Activated naive CD4-positive, alpha-beta T cell treated with anti-CD3 and anti-CD28 coated beads, Interleukin-2, amount 10 ng/mL, durations not matched to agents 7 days and 5 days (primary cell): ENCODE measurements at regions not wholly inside any gene's neighbourhood (a gene's known extent, or its start where the extent isn't known, plus 50 kb on each side); places are given as distances from the start of the nearest gene placed in this dataset.

Experiments used
- CTCF ChIA-PET: fragments of 350-600 bp; sonication (Branson Sonifier 250); formaldehyde crosslinking; loops from one replicate; lab custom pipeline; 2021; ENCODE audit warnings: antibody characterized with exemption; lab: Charles Lee
- DNase-seq: peaks from one replicate; pipeline ENCODE4 v3.0.0-alpha.2; 2020
- H3K27ac Mint-ChIP-seq: one replicate; pipeline ENCODE4 v1.8.0; 2021; ENCODE audit warnings: mild to moderate bottlenecking, moderate library complexity, mixed read lengths
- H3K27me3 Mint-ChIP-seq: one replicate; pipeline ENCODE4 v1.8.0; 2021; ENCODE audit warnings: mild to moderate bottlenecking, mixed read lengths
- H3K36me3 Mint-ChIP-seq: one replicate; pipeline ENCODE4 v1.8.0; 2021; ENCODE audit warnings: mixed read lengths
- H3K4me1 Mint-ChIP-seq: one replicate; pipeline ENCODE4 v1.8.0; 2021; ENCODE audit warnings: mixed read lengths
- H3K4me3 Mint-ChIP-seq: one replicate; pipeline ENCODE4 v1.8.0; 2021; ENCODE audit warnings: mild to moderate bottlenecking, moderate library complexity, mixed read lengths
- H3K9me3 Mint-ChIP-seq: one replicate; pipeline ENCODE4 v1.8.0; 2021; ENCODE audit warnings: mixed read lengths

GRCh38 chr16:86042996-86043725 is 144.2 kb downstream of the IRF8 start:
- H3K4me3 Mint-ChIP-seq: no peak overlapping the region
- no peaks in the 10 kb centered on the region for H3K9me3 Mint-ChIP-seq
- H3K27me3 Mint-ChIP-seq: peaks cover 62% of the 10 kb centered on the region

GRCh38 chr16:86044241-86044671 is 145.3 kb downstream of the IRF8 start:
- Mint-ChIP-seq H3K9me3 (no peaks in the 10 kb centered on the region), H3K27ac (no peak overlapping the region), H3K36me3 (no peaks in the 10 kb centered on the region), H3K4me3 (no peak overlapping the region), H3K27me3 (peaks cover 73% of the 10 kb centered on the region), H3K4me1 (peaks cover 13% of the 10 kb centered on the region)
- peak; percentile 54 for DNase-seq
- CTCF ChIA-PET: interaction anchor here (0.8 to 2.3 kb wide), 7 partner anchors 9 to 474 kb away, joined by 3 to 5 read pairs (median 3); no protein-coding TSS in a partner anchor

More at GRCh38 chr16:86042996-86043725, 144.2 kb downstream of the IRF8 start:
- CTCF ChIA-PET: interaction anchor here (1.1 to 2.3 kb wide), 6 partner anchors 8 to 475 kb away, joined by 3 to 5 read pairs (median 4); no protein-coding TSS in a partner anchor
- DNase-seq: no peak
- Mint-ChIP-seq H3K27ac (no peak overlapping the region), H3K4me1 (peaks cover 13% of the 10 kb centered on the region), H3K36me3 (no peaks in the 10 kb centered on the region)

- H3K4me1 Mint-ChIP-seq: peaks cover 13% of the 10 kb centered on the region
- H3K9me3 Mint-ChIP-seq: no peaks in the 10 kb centered on the region
- H3K36me3 Mint-ChIP-seq: no peaks in the 10 kb centered on the region
- H3K27me3 Mint-ChIP-seq: peaks cover 73% of the 10 kb centered on the region
- no peak overlapping the region for H3K27ac Mint-ChIP-seq
- H3K4me3 Mint-ChIP-seq: no peak overlapping the region
- peak; percentile 65 for DNase-seq
- CTCF ChIA-PET: interaction anchor here (0.8 to 2.3 kb wide), 8 partner anchors 13 to 476 kb away, joined by 3 to 7 read pairs (median 4); no protein-coding TSS in a partner anchor
These were observed 146.1 kb downstream of the IRF8 start for GRCh38 chr16:86044881-86045590.

- peaks cover 13% of the 10 kb centered on the region for H3K4me1 Mint-ChIP-seq
- no peak overlapping the region for H3K27ac Mint-ChIP-seq
- H3K9me3 Mint-ChIP-seq: no peaks in the 10 kb centered on the region
- H3K4me3 Mint-ChIP-seq: no peak overlapping the region
- H3K27me3 Mint-ChIP-seq: peaks cover 67% of the 10 kb centered on the region
- no peaks in the 10 kb centered on the region for H3K36me3 Mint-ChIP-seq
- DNase-seq: no peak
- CTCF ChIA-PET: interaction anchor here (1.2 to 1.9 kb wide), 3 partner anchors 33 to 475 kb away, joined by 3 to 7 read pairs (median 4); no protein-coding TSS in a partner anchor
These were observed 146.6 kb downstream of the IRF8 start for GRCh38 chr16:86045591-86045971.

- H3K27ac Mint-ChIP-seq: no peak overlapping the region
- H3K9me3 Mint-ChIP-seq: no peaks in the 10 kb centered on the region
- H3K36me3 Mint-ChIP-seq: no peaks in the 10 kb centered on the region
- H3K4me1 Mint-ChIP-seq: peaks cover 13% of the 10 kb centered on the region
- no peak overlapping the region for H3K4me3 Mint-ChIP-seq
- CTCF ChIA-PET: interaction anchor here (1.3 to 1.9 kb wide), 2 partner anchors 33 to 225 kb away, joined by 4 to 7 read pairs; no protein-coding TSS in a partner anchor
- no peak for DNase-seq
- peaks cover 66% of the 10 kb centered on the region for H3K27me3 Mint-ChIP-seq
These were observed 147.1 kb downstream of the IRF8 start for GRCh38 chr16:86046026-86046425.

GRCh38 chr16:86046667-86047270 is 147.8 kb downstream of the IRF8 start:
- H3K4me3 Mint-ChIP-seq: no peak overlapping the region
- H3K27me3 Mint-ChIP-seq: peaks cover 63% of the 10 kb centered on the region
- CTCF ChIA-PET: interaction anchor here (0.9 to 1.9 kb wide), 2 partner anchors 26 to 225 kb away, joined by 3 to 7 read pairs; no protein-coding TSS in a partner anchor
- peaks cover 13% of the 10 kb centered on the region for H3K4me1 Mint-ChIP-seq
- DNase-seq: no peak
- H3K9me3 Mint-ChIP-seq: no peaks in the 10 kb centered on the region
- H3K36me3 Mint-ChIP-seq: no peaks in the 10 kb centered on the region
- H3K27ac Mint-ChIP-seq: no peak overlapping the region

GRCh38 chr16:86048221-86048620 is 149.3 kb downstream of the IRF8 start:
- Mint-ChIP-seq H3K27me3 (peaks cover 62% of the 10 kb centered on the region), H3K9me3 (no peaks in the 10 kb centered on the region), H3K27ac (no peak overlapping the region), H3K4me1 (peaks cover 13% of the 10 kb centered on the region), H3K4me3 (no peak overlapping the region), H3K36me3 (no peaks in the 10 kb centered on the region)
- DNase-seq: no peak
- CTCF ChIA-PET: interaction anchor here (1.2 to 1.4 kb wide), 2 partner anchors 15 to 227 kb away, joined by 3 to 5 read pairs; no protein-coding TSS in a partner anchor

- Mint-ChIP-seq H3K27me3 (peaks cover 54% of the 10 kb centered on the region), H3K36me3 (no peaks in the 10 kb centered on the region), H3K4me1 (peaks cover 13% of the 10 kb centered on the region), H3K9me3 (no peaks in the 10 kb centered on the region), H3K27ac (no peak overlapping the region), H3K4me3 (no peak overlapping the region)
- CTCF ChIA-PET: interaction anchor here (1.2 to 1.4 kb wide), 2 partner anchors 14 to 228 kb away, joined by 3 to 5 read pairs; no protein-coding TSS in a partner anchor
- DNase-seq: no peak
These were observed 150.1 kb downstream of the IRF8 start for GRCh38 chr16:86048882-86049585.

- Mint-ChIP-seq H3K27ac (no peak overlapping the region), H3K4me3 (no peak overlapping the region), H3K27me3 (peaks cover 48% of the 10 kb centered on the region), H3K36me3 (no peaks in the 10 kb centered on the region), H3K9me3 (no peaks in the 10 kb centered on the region), H3K4me1 (peaks cover 10% of the 10 kb centered on the region)
- DNase-seq: no peak
- CTCF ChIA-PET: no interaction called here
These were observed 150.7 kb downstream of the IRF8 start for GRCh38 chr16:86049641-86050040.

- Mint-ChIP-seq H3K27me3 (peaks cover 43% of the 10 kb centered on the region), H3K36me3 (no peaks in the 10 kb centered on the region), H3K4me3 (no peak overlapping the region), H3K4me1 (peaks cover 6% of the 10 kb centered on the region), H3K27ac (no peak overlapping the region), H3K9me3 (no peaks in the 10 kb centered on the region)
- DNase-seq: no peak
- CTCF ChIA-PET: no interaction called here
These were observed 151.1 kb downstream of the IRF8 start for GRCh38 chr16:86050111-86050510.

- Mint-ChIP-seq H3K4me1 (no peaks in the 10 kb centered on the region), H3K9me3 (no peaks in the 10 kb centered on the region), H3K36me3 (no peaks in the 10 kb centered on the region), H3K27me3 (peaks cover 39% of the 10 kb centered on the region), H3K4me3 (no peak overlapping the region), H3K27ac (no peak overlapping the region)
- CTCF ChIA-PET: no interaction called here
- no peak for DNase-seq
These were observed 151.8 kb downstream of the IRF8 start for GRCh38 chr16:86050591-86051367.

- H3K27me3 Mint-ChIP-seq: peaks cover 31% of the 10 kb centered on the region
- H3K4me3 Mint-ChIP-seq: no peak overlapping the region
- H3K4me1 Mint-ChIP-seq: no peaks in the 10 kb centered on the region
- H3K9me3 Mint-ChIP-seq: no peaks in the 10 kb centered on the region
- CTCF ChIA-PET: no interaction called here
- DNase-seq: no peak
- H3K36me3 Mint-ChIP-seq: no peaks in the 10 kb centered on the region
- no peak overlapping the region for H3K27ac Mint-ChIP-seq
These were observed 152.6 kb downstream of the IRF8 start for GRCh38 chr16:86051368-86052114.
